T-helper 2 cell treated with Interferon-gamma antibody and Interleukin-4, amounts not matched to agents 5 μg/mL and 100 μg/mL, for 36 hours (primary cell): ENCODE measurements at regions not wholly inside any gene's neighbourhood (a gene's known extent, or its start where the extent isn't known, plus 50 kb on each side); places are given as distances from the start of the nearest gene placed in this dataset.

Experiments
- DNase-seq: peaks from one replicate; pipeline ENCODE4 v3.0.0; 2021; ENCODE audit warnings: low spot score
- H3K27ac Mint-ChIP-seq: one replicate; pipeline ENCODE4 v1.8.0; 2021; ENCODE audit warnings: mild to moderate bottlenecking, mixed read lengths
- H3K27me3 Mint-ChIP-seq: one replicate; pipeline ENCODE4 v1.8.0; 2021; ENCODE audit warnings: low read depth, mixed read lengths
- H3K36me3 Mint-ChIP-seq: one replicate; pipeline ENCODE4 v1.8.0; 2021; ENCODE audit warnings: low read depth, mixed read lengths
- H3K4me1 Mint-ChIP-seq: one replicate; pipeline ENCODE4 v1.8.0; 2021; ENCODE audit warnings: low read depth, mixed read lengths
- H3K4me3 Mint-ChIP-seq: one replicate; pipeline ENCODE4 v1.8.0; 2022; ENCODE audit warnings: mild to moderate bottlenecking, moderate library complexity, mixed read lengths
- H3K9me3 Mint-ChIP-seq: one replicate; pipeline ENCODE4 v1.8.0; 2021; ENCODE audit warnings: mixed read lengths

GRCh38 chr10:106320876-106321275 lies 843.6 kb downstream of the SORCS1 start:
- no peak overlapping the region for H3K4me3 Mint-ChIP-seq
- peaks cover 16% of the 10 kb centered on the region for H3K9me3 Mint-ChIP-seq
- H3K27ac Mint-ChIP-seq = no peak overlapping the region
- no peak for DNase-seq
- no peaks in the 10 kb centered on the region for H3K27me3 Mint-ChIP-seq
- no peaks in the 10 kb centered on the region for H3K4me1 Mint-ChIP-seq
- no peaks in the 10 kb centered on the region for H3K36me3 Mint-ChIP-seq

- H3K36me3 Mint-ChIP-seq = no peaks in the 10 kb centered on the region
- peaks cover 13% of the 10 kb centered on the region for H3K9me3 Mint-ChIP-seq
- H3K27me3 Mint-ChIP-seq = no peaks in the 10 kb centered on the region
- no peak for DNase-seq
- H3K4me1 Mint-ChIP-seq = no peaks in the 10 kb centered on the region
- H3K27ac Mint-ChIP-seq = no peak overlapping the region
- no peak overlapping the region for H3K4me3 Mint-ChIP-seq
These were observed 844.4 kb downstream of the SORCS1 start for GRCh38 chr10:106320078-106320477.

GRCh38 chr10:106317554-106317953 lies 847.0 kb downstream of the SORCS1 start:
- Mint-ChIP-seq H3K27ac (no peak overlapping the region), H3K4me1 (no peaks in the 10 kb centered on the region), H3K4me3 (no peak overlapping the region), H3K36me3 (no peaks in the 10 kb centered on the region), H3K27me3 (no peaks in the 10 kb centered on the region), H3K9me3 (peaks cover 13% of the 10 kb centered on the region)
- no peak for DNase-seq

GRCh38 chr10:106313041-106313440 lies 851.5 kb downstream of the SORCS1 start:
- Mint-ChIP-seq H3K27ac (no peak overlapping the region), H3K9me3 (peaks cover 4% of the 10 kb centered on the region), H3K36me3 (no peaks in the 10 kb centered on the region), H3K27me3 (no peaks in the 10 kb centered on the region), H3K4me3 (no peak overlapping the region), H3K4me1 (no peaks in the 10 kb centered on the region)
- DNase-seq = no peak

GRCh38 chr10:106312087-106312486 lies 852.4 kb downstream of the SORCS1 start:
- no peaks in the 10 kb centered on the region for H3K36me3 Mint-ChIP-seq
- H3K27me3 Mint-ChIP-seq = no peaks in the 10 kb centered on the region
- no peaks in the 10 kb centered on the region for H3K4me1 Mint-ChIP-seq
- H3K9me3 Mint-ChIP-seq = peaks cover 4% of the 10 kb centered on the region
- H3K27ac Mint-ChIP-seq = no peak overlapping the region
- no peak overlapping the region for H3K4me3 Mint-ChIP-seq
- DNase-seq = no peak

DNA sequence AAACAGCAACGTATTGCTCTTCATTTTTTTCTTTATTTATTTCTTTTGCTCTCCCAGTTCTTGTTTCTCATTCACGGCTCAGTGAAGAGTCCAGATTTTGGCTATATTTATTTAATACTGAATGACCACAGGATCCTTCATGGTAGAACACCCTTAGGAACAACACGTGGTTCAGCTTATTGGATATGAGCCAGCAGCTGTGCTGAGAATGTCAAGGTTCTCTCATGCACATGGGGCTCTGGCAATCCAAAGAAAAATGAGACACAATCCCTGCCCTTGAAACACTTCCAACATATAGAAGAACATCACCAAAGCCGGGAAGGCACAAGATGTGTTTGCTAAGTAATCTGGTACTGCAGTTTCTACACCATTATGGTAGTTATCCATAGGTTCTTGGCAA lies 852.9 kb downstream of the SORCS1 start:
- no peak overlapping the region for H3K4me3 Mint-ChIP-seq
- H3K27me3 Mint-ChIP-seq = no peaks in the 10 kb centered on the region

DNA sequence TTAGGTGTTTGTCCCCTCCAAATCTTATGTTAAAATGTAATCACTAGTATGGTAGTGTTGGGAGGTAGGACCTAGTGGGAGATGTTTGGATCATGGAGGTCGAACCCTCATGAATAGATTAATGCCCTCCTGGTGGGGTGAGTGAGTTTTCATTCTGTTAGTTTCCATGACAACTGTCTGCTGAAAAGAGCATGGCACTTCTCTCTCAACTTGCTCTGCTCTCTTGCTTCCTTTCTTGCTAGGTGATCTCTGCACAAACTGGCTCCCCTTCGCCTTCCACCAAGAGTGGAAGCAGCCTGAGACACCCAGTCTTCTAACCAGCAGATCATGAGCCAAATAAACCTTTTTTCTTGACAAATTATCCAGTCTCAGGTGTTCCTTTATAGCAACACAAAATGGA lies 853.9 kb downstream of the SORCS1 start:
- Mint-ChIP-seq H3K36me3 (no peaks in the 10 kb centered on the region), H3K27me3 (no peaks in the 10 kb centered on the region), H3K27ac (no peak overlapping the region), H3K9me3 (peaks cover 8% of the 10 kb centered on the region), H3K4me1 (no peaks in the 10 kb centered on the region), H3K4me3 (no peak overlapping the region)
- DNase-seq = no peak

More for the DNA sequence above, 852.9 kb downstream of the SORCS1 start:
- H3K4me1 Mint-ChIP-seq = no peaks in the 10 kb centered on the region
- no peak for DNase-seq
- H3K9me3 Mint-ChIP-seq = peaks cover 8% of the 10 kb centered on the region
- no peak overlapping the region for H3K27ac Mint-ChIP-seq
- H3K36me3 Mint-ChIP-seq = no peaks in the 10 kb centered on the region

GRCh38 chr10:106309376-106309775 lies 855.1 kb downstream of the SORCS1 start:
- H3K4me3 Mint-ChIP-seq = no peak overlapping the region
- H3K36me3 Mint-ChIP-seq = no peaks in the 10 kb centered on the region
- H3K4me1 Mint-ChIP-seq = no peaks in the 10 kb centered on the region
- H3K9me3 Mint-ChIP-seq = peaks cover 12% of the 10 kb centered on the region
- H3K27me3 Mint-ChIP-seq = no peaks in the 10 kb centered on the region
- H3K27ac Mint-ChIP-seq = no peak overlapping the region
- DNase-seq = no peak

- no peak overlapping the region for H3K4me3 Mint-ChIP-seq
- no peak for DNase-seq
These were observed 856.2 kb downstream of the SORCS1 start for GRCh38 chr10:106308284-106308683.

GRCh38 chr10:106304056-106304455 lies 860.5 kb downstream of the SORCS1 start:
- no peak for DNase-seq
- H3K27ac Mint-ChIP-seq = no peak overlapping the region
- no peaks in the 10 kb centered on the region for H3K27me3 Mint-ChIP-seq
- no peaks in the 10 kb centered on the region for H3K36me3 Mint-ChIP-seq
- H3K4me1 Mint-ChIP-seq = no peaks in the 10 kb centered on the region
- no peak overlapping the region for H3K4me3 Mint-ChIP-seq
- peaks cover 14% of the 10 kb centered on the region for H3K9me3 Mint-ChIP-seq

More at GRCh38 chr10:106308284-106308683, 856.2 kb downstream of the SORCS1 start:
- Mint-ChIP-seq H3K9me3 (peaks cover 12% of the 10 kb centered on the region), H3K27ac (no peak overlapping the region), H3K4me1 (no peaks in the 10 kb centered on the region), H3K36me3 (no peaks in the 10 kb centered on the region), H3K27me3 (no peaks in the 10 kb centered on the region)

- no peak overlapping the region for H3K4me3 Mint-ChIP-seq
These were observed 861.5 kb downstream of the SORCS1 start for GRCh38 chr10:106302961-106303360.

GRCh38 chr10:106301146-106301545 lies 863.4 kb downstream of the SORCS1 start:
- DNase-seq = no peak
- Mint-ChIP-seq H3K4me3 (no peak overlapping the region), H3K27ac (no peak overlapping the region), H3K9me3 (peaks cover 10% of the 10 kb centered on the region), H3K27me3 (no peaks in the 10 kb centered on the region), H3K4me1 (no peaks in the 10 kb centered on the region), H3K36me3 (no peaks in the 10 kb centered on the region)

More at GRCh38 chr10:106302961-106303360, 861.5 kb downstream of the SORCS1 start:
- no peak overlapping the region for H3K27ac Mint-ChIP-seq
- no peaks in the 10 kb centered on the region for H3K36me3 Mint-ChIP-seq
- no peak for DNase-seq
- peaks cover 14% of the 10 kb centered on the region for H3K9me3 Mint-ChIP-seq
- H3K4me1 Mint-ChIP-seq = no peaks in the 10 kb centered on the region
- H3K27me3 Mint-ChIP-seq = no peaks in the 10 kb centered on the region

- H3K27me3 Mint-ChIP-seq = no peaks in the 10 kb centered on the region
- no peaks in the 10 kb centered on the region for H3K36me3 Mint-ChIP-seq
- H3K4me1 Mint-ChIP-seq = no peaks in the 10 kb centered on the region
- H3K4me3 Mint-ChIP-seq = no peak overlapping the region
- H3K9me3 Mint-ChIP-seq = peaks cover 14% of the 10 kb centered on the region
- H3K27ac Mint-ChIP-seq = no peak overlapping the region
- DNase-seq = no peak
These were observed 867.6 kb downstream of the SORCS1 start for GRCh38 chr10:106296750-106297392.

- Mint-ChIP-seq H3K27ac (no peak overlapping the region), H3K27me3 (no peaks in the 10 kb centered on the region), H3K36me3 (no peaks in the 10 kb centered on the region), H3K9me3 (peaks cover 8% of the 10 kb centered on the region), H3K4me1 (no peaks in the 10 kb centered on the region), H3K4me3 (no peak overlapping the region)
- no peak for DNase-seq
These were observed 879.5 kb downstream of the SORCS1 start for GRCh38 chr10:106284802-106285587.
